Activated naive CD4-positive, alpha-beta T cell treated with anti-CD3 and anti-CD28 coated beads, Interleukin-2, amount 10 ng/mL, durations not matched to agents 7 days and 5 days (primary cell): ENCODE measurements at regions not wholly inside any gene's neighbourhood (a gene's known extent, or its start where the extent isn't known, plus 50 kb on each side); places are given as distances from the start of the nearest gene placed in this dataset.
"Not testable (repeated sequence)": the region's sequence is repeated elsewhere in the genome, so short reads cannot be mapped to it uniquely, and the experiment has no call there.

Source experiments
- CTCF ChIA-PET: fragments of 350-600 bp; sonication (Branson Sonifier 250); formaldehyde crosslinking; loops from one replicate; lab custom pipeline; 2021; ENCODE audit warnings: antibody characterized with exemption; lab: Charles Lee
- DNase-seq: peaks from one replicate; pipeline ENCODE4 v3.0.0-alpha.2; 2020
- H3K27ac Mint-ChIP-seq: one replicate; pipeline ENCODE4 v1.8.0; 2021; ENCODE audit warnings: mild to moderate bottlenecking, moderate library complexity, mixed read lengths
- H3K27me3 Mint-ChIP-seq: one replicate; pipeline ENCODE4 v1.8.0; 2021; ENCODE audit warnings: mild to moderate bottlenecking, mixed read lengths
- H3K36me3 Mint-ChIP-seq: one replicate; pipeline ENCODE4 v1.8.0; 2021; ENCODE audit warnings: mixed read lengths
- H3K4me1 Mint-ChIP-seq: one replicate; pipeline ENCODE4 v1.8.0; 2021; ENCODE audit warnings: mixed read lengths
- H3K4me3 Mint-ChIP-seq: one replicate; pipeline ENCODE4 v1.8.0; 2021; ENCODE audit warnings: mild to moderate bottlenecking, moderate library complexity, mixed read lengths
- H3K9me3 Mint-ChIP-seq: one replicate; pipeline ENCODE4 v1.8.0; 2021; ENCODE audit warnings: mixed read lengths

DNA sequence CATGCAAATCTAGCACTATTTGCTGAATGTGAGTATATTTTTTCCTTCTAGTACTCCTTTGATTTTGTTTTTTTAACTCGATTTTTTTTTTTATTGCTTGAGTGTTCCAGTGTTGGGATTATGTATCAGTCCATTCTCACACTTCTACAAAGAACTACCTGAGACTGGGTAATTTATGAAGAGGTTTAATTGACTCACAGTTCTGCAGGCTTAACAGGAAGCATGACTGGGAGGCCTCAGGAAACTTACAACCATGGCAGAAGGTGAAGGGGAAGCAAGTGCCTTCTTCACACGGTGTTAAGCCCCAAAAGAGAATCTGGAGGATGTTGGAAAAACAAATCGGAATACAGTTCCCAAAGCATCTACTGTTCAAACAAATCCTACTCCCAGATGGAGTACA, 69.1 kb downstream of the ZNF518B start:
- not testable (repeated sequence) for H3K36me3 Mint-ChIP-seq, H3K9me3 Mint-ChIP-seq, H3K27me3 Mint-ChIP-seq, H3K27ac Mint-ChIP-seq, DNase-seq, H3K4me3 Mint-ChIP-seq, H3K4me1 Mint-ChIP-seq
- CTCF ChIA-PET = interaction anchor here (0.6 kb wide), 1 partner anchor 227 kb away, joined by 4 read pairs; no protein-coding TSS in a partner anchor

DNA sequence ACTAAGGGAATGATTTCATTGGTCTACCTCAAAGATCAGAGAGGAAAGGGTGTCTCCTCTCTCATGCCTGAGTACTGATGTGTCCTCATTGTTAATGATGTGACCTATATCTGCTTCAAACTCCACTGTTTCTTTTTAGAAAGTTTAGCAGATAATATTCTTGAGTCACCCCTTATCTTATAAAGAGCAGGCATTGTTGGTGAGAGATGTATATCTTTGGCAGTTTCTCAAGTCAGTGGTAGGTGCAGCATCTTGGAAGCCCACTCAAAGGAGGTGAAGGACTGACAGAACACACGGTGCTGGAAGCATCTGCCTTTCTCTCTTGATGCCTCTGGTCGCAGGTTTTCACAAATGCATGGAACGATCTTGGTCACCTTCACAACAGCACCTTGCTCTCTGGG, 71.2 kb downstream of the ZNF518B start:
- CTCF ChIA-PET = no interaction called here
- H3K4me1 Mint-ChIP-seq = no peaks in the 10 kb centered on the region
- H3K36me3 Mint-ChIP-seq = no peaks in the 10 kb centered on the region
- no peak for DNase-seq
- no peak overlapping the region for H3K27ac Mint-ChIP-seq
- H3K27me3 Mint-ChIP-seq = peaks cover 3% of the 10 kb centered on the region
- H3K4me3 Mint-ChIP-seq = no peak overlapping the region
- no peaks in the 10 kb centered on the region for H3K9me3 Mint-ChIP-seq

DNA sequence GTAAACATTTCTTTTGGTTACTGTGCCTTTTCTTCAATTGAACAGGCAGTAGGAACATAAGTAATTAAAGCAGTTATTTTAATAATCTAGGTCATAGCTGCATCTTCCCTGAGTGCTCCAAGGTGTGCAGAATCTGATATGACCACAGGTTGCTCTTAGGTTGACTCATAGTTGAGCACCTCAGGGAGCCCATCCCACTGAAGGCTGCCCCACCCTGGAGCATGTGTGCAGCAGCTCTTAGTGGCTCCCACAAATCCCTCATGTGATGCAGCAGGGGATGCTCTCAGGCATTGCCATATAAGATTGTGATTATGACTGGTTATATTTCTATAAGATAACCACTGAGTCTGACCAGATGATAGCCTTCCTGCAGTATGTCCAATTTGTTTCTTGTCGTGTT, 72.3 kb downstream of the ZNF518B start:
- H3K9me3 Mint-ChIP-seq = no peaks in the 10 kb centered on the region
- peaks cover 3% of the 10 kb centered on the region for H3K27me3 Mint-ChIP-seq
- H3K27ac Mint-ChIP-seq = no peak overlapping the region
- no peaks in the 10 kb centered on the region for H3K36me3 Mint-ChIP-seq
- CTCF ChIA-PET = no interaction called here
- DNase-seq = no peak
- H3K4me1 Mint-ChIP-seq = no peaks in the 10 kb centered on the region
- H3K4me3 Mint-ChIP-seq = no peak overlapping the region

DNA sequence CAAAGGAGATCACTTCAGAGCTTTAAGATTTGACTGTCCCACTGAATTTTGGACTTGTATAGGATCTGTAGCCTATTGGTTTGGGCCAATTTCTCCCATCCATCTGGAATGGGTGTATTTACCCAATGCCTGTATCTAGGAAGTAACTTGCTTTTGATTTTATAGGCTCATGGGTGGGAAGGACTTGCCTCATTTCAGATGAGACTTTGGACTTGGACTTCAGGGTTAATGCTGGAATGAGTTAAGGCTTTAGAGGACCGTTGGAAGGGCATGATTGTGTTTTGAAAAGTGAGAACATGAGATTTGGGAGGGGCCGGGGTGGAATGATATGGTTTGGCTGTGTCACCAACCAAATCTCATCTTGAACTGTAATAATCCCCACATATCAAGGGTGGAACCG, 73.8 kb downstream of the ZNF518B start:
- Mint-ChIP-seq H3K4me3 (no peak overlapping the region), H3K27ac (no peak overlapping the region), H3K36me3 (no peaks in the 10 kb centered on the region), H3K4me1 (no peaks in the 10 kb centered on the region), H3K9me3 (no peaks in the 10 kb centered on the region), H3K27me3 (peaks cover 3% of the 10 kb centered on the region)
- DNase-seq = no peak
- CTCF ChIA-PET = no interaction called here

DNA sequence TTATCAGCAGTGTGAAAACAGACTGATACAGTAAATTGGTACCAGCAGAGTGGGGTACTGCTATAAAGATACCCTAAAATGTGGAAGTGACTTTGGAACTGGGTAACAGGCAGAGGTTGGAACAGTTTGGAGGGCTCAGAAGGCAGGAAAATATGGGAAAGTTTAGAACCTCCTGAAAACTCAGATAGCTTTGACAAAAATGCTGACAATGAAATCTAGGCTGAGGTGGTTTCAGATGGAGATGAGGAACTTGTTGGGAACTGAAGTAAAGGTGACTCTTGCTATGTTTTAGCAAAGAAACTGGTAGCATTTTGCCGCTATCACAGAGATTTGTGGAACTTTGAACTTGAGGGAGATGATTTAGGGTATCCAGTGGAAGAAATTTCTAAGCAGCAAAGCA, 75.1 kb downstream of the ZNF518B start:
- H3K27ac Mint-ChIP-seq, DNase-seq, CTCF ChIA-PET, H3K9me3 Mint-ChIP-seq, H3K36me3 Mint-ChIP-seq, H3K4me3 Mint-ChIP-seq, H3K4me1 Mint-ChIP-seq, H3K27me3 Mint-ChIP-seq: not testable (repeated sequence)

DNA sequence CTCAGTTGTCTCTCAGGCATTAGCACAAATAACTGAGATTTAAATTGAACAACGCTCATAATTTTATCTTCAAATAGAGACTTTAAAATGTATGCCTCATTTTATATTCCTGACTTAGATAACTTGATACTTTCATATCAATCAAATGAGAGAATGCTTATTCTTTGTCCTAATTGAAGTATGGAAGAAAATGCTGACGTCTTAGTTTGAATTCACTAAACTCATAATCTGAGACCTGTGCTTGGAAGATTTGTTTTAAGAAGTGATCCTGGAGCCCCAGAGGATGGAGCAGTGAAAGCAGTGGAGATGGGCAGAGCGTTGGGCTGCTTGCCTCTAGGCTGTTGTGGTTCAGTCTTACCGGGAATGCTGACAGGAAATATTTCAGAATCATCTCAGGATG, 76.1 kb downstream of the ZNF518B start:
- H3K4me1 Mint-ChIP-seq = no peaks in the 10 kb centered on the region
- H3K4me3 Mint-ChIP-seq = no peak overlapping the region
- no peak for DNase-seq
- CTCF ChIA-PET = no interaction called here
- H3K27ac Mint-ChIP-seq = no peak overlapping the region
- peaks cover 3% of the 10 kb centered on the region for H3K27me3 Mint-ChIP-seq
- no peaks in the 10 kb centered on the region for H3K9me3 Mint-ChIP-seq
- H3K36me3 Mint-ChIP-seq = no peaks in the 10 kb centered on the region

DNA sequence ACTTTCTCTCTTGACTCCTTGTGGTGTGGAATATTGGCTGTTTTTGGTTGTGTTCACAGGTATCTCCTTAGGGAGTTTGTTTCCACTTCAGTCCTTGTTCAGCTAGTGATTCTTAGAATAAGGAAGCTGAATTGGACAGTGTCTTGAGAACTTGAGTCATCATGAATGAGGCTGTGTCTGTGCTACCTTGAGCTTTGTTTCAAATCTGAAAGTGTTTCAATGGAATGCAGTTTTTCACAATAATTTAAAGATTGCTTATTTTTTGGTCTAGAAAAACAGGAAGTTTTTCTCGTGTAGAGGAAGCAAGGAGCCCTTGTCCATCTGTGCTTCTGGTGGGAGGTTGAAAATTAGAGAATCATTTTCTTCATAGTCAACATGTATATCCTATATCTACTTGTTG, 76.5 kb downstream of the ZNF518B start:
- no peak for DNase-seq
- Mint-ChIP-seq H3K27ac (no peak overlapping the region), H3K4me1 (no peaks in the 10 kb centered on the region), H3K36me3 (no peaks in the 10 kb centered on the region), H3K9me3 (no peaks in the 10 kb centered on the region), H3K4me3 (no peak overlapping the region), H3K27me3 (peaks cover 3% of the 10 kb centered on the region)
- CTCF ChIA-PET = no interaction called here

DNA sequence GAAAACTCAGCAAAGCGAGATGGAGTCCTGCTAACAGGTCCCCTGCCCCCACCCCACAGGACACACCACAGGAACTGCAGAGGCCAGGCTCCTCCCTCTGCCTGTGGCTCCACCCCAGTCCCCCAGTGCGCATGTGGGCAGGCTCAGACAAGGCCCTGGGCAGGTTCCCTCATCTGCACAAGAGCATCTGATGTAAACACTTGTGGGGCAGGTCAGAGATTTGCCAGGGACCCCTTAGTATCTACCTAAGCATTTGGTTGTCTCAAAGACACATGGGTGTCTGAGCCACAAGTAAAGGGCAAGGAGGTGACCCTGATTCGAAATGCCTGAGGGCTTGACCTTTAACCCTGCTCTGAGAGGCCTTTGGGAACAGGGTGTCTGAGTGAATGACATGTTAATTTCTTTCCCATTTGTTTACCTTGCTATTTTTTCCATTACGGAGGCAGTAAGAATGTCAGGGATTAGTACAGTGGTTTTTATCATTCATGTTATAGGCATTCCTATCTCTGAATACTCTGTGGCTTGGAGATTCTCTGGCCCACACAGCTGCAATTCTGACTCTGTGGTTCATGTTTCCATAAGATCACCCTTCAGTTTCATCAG, 85.3 kb downstream of the ZNF518B start:
- DNase-seq = no peak
- Mint-ChIP-seq H3K9me3 (no peaks in the 10 kb centered on the region), H3K27ac (no peak overlapping the region), H3K4me1 (no peaks in the 10 kb centered on the region), H3K27me3 (peaks cover 3% of the 10 kb centered on the region), H3K4me3 (no peak overlapping the region), H3K36me3 (no peaks in the 10 kb centered on the region)
- CTCF ChIA-PET = no interaction called here

DNA sequence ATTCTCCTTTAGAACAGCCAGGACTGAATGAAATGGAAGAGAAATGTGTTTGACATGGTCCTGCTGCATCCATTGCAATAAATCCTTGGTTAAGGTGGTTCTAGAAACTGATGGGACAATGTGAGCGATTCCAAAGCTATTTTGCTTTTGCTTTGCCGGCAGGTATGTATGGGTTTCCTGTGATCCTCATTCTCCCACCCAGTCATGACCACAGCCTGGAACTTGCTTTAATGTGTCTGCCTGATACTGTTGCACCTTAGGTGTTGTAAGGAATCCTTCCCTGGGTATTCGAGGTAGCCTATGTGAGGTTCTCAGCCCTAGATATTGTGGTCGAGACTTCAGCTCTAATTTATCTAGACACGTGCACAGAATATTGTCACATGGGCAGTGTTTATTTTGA, 86.1 kb downstream of the ZNF518B start:
- no peaks in the 10 kb centered on the region for H3K9me3 Mint-ChIP-seq
- H3K4me3 Mint-ChIP-seq = no peak overlapping the region
- no peak overlapping the region for H3K27ac Mint-ChIP-seq
- DNase-seq = no peak
- no peaks in the 10 kb centered on the region for H3K4me1 Mint-ChIP-seq
- CTCF ChIA-PET = no interaction called here
- no peaks in the 10 kb centered on the region for H3K36me3 Mint-ChIP-seq
- peaks cover 3% of the 10 kb centered on the region for H3K27me3 Mint-ChIP-seq

DNA sequence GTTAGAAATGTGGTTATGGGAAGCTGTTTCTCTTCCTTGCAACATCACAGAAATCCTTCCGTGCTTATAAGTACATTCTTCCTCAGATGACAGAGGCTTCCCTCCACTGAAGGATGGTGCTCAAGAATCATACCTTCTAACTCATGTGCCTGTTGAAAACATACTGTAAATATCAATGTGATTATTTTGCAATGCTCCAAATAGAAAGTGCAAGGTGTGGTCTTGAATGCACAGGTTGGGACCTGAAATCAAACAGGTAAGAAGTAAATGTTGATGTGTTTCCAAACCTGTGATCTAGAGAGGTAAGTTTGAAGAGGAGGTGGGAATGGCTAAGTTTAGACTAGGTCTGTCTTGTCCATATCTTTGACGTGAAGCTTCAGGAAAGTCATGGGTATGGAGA, 87.7 kb downstream of the ZNF518B start:
- Mint-ChIP-seq H3K4me3 (no peak overlapping the region), H3K27ac (no peak overlapping the region)

DNA sequence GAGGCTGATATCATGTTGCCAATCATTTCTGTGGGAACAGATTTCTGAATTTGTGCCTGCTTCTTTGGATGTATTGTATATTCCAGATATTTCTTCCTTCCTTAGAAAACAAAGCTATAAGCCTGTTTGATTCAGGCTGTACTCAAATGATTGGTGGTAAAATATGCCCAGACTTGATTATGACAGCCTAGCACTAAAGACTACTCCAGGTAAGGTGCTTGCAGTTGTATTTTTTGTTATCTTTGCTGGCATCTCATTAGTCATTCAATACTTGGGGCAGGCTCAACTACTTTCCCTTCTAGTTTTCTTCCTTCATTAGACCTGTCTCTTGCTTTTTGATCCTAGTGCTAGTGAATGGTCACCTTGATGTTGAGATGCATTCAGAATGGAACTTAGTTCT, 90.6 kb downstream of the ZNF518B start:
- Mint-ChIP-seq H3K4me3 (no peak overlapping the region), H3K27me3 (peaks cover 4% of the 10 kb centered on the region), H3K4me1 (no peaks in the 10 kb centered on the region), H3K9me3 (no peaks in the 10 kb centered on the region), H3K27ac (no peak overlapping the region), H3K36me3 (no peaks in the 10 kb centered on the region)
- no peak for DNase-seq
- CTCF ChIA-PET = no interaction called here

More for the DNA sequence above, 87.7 kb downstream of the ZNF518B start:
- no peak for DNase-seq
- CTCF ChIA-PET = no interaction called here
- H3K36me3 Mint-ChIP-seq = no peaks in the 10 kb centered on the region
- H3K9me3 Mint-ChIP-seq = no peaks in the 10 kb centered on the region
- H3K4me1 Mint-ChIP-seq = no peaks in the 10 kb centered on the region
- peaks cover 1% of the 10 kb centered on the region for H3K27me3 Mint-ChIP-seq

DNA sequence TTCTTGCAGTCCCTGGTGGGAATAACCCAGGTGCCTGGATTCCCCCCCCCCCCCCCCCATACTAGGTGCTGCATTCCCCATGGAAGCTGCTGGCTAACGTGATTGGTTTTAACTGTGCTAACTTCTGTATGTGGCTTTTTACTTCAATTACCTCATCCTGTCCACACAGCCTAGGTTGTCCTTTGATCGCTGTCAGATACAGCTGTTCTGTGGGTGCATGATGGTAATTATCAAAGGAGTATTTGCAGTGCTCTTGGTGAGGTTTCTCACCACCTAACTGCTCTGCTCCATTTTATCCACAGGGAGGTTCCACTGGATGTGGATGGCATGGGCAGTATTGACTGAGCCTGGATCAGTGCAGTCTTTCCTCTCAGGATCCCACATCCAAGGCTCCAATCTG, 93.0 kb downstream of the ZNF518B start:
- Mint-ChIP-seq H3K4me1 (no peaks in the 10 kb centered on the region), H3K27ac (no peak overlapping the region), H3K9me3 (no peaks in the 10 kb centered on the region), H3K36me3 (no peaks in the 10 kb centered on the region), H3K27me3 (peaks cover 4% of the 10 kb centered on the region), H3K4me3 (no peak overlapping the region)
- no peak for DNase-seq
- CTCF ChIA-PET = no interaction called here

DNA sequence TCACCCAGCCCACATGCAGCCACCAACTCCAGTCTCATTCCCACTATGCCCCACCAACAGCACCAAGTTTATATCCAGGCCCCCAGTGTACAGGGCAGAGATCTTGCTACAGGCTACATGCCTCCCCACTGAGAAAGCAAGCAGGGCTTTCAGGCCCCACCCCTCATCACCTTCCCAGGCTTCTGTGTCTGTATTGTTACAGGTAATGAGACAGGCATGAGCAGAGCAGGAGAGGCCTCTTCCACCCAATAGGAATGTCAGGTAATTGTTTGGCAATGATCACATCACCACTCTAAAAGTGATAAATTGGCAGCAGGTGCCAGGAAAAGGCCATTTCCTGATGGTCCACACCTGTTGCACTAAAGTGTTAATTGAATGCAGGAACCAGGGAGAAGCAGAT, 102.5 kb downstream of the ZNF518B start:
- CTCF ChIA-PET = no interaction called here
- DNase-seq = no peak
- no peak overlapping the region for H3K4me3 Mint-ChIP-seq
- peaks cover 14% of the 10 kb centered on the region for H3K27me3 Mint-ChIP-seq
- H3K9me3 Mint-ChIP-seq = no peaks in the 10 kb centered on the region
- H3K27ac Mint-ChIP-seq = no peak overlapping the region
- H3K4me1 Mint-ChIP-seq = no peaks in the 10 kb centered on the region
- H3K36me3 Mint-ChIP-seq = no peaks in the 10 kb centered on the region

DNA sequence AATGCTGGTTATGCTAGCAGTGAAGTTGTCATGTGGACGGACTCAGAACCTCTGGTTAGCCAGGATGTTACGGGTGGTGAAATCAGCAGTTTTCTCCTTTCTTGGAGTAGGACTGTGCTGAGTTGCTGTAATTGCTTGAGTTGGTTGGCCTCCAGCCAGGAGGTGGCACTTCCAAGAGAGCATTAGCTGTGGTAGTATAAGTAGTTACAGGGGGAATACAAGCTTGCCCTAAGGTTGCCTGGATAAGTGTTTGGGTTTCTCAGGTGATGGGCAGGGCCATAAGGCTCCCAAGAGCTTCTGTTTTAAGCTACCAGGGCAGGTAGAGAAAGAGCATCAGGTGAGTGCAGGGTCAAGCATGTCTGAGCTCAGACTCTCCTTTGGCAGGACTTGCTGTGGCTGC, 103.0 kb downstream of the ZNF518B start:
- no peaks in the 10 kb centered on the region for H3K36me3 Mint-ChIP-seq
- no peaks in the 10 kb centered on the region for H3K4me1 Mint-ChIP-seq
- CTCF ChIA-PET = no interaction called here
- H3K4me3 Mint-ChIP-seq = no peak overlapping the region
- DNase-seq = no peak
- H3K9me3 Mint-ChIP-seq = no peaks in the 10 kb centered on the region
- no peak overlapping the region for H3K27ac Mint-ChIP-seq
- peaks cover 14% of the 10 kb centered on the region for H3K27me3 Mint-ChIP-seq

DNA sequence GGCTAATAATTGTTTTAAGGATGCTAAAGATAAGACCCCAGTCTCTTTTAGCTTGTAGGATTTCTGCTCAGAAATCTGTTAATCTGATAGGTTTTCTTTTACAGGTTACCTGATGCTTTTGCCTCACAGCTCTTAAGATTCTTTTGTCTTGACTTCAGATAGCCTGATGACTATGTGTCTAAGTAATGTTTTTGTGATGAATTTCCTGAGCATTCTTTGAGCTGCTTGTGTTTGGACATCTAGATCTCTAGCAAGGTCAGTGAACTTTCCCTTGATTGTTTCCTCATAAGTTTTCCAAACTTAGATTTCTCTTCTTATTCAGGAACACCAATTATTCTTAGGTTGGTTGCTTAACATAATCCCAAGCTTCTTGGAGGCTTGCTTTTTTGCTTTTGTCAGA, 104.1 kb downstream of the ZNF518B start:
- H3K4me3 Mint-ChIP-seq = no peak overlapping the region
- no peaks in the 10 kb centered on the region for H3K4me1 Mint-ChIP-seq
- CTCF ChIA-PET = no interaction called here
- no peaks in the 10 kb centered on the region for H3K9me3 Mint-ChIP-seq
- H3K27ac Mint-ChIP-seq = no peak overlapping the region
- no peak for DNase-seq
- no peaks in the 10 kb centered on the region for H3K36me3 Mint-ChIP-seq
- peaks cover 14% of the 10 kb centered on the region for H3K27me3 Mint-ChIP-seq

DNA sequence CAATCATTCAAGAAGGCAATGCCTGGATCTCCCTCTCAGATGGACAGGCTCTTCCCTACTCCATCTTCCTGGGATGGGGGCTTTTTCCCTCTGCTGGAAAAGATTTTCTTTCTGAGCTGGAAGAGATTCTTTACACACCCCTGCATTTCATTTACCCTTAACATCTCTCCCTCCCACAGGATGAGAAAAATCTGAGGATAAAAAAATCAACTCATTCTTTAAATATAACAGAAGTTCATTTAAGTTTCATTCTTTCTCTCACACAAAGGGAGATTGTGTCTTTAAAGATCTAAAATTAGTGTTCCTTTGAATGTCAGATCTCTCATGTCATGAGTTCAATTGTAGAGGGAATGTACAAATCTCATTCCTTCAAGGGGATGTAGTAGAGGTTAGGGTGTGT, 109.0 kb downstream of the ZNF518B start:
- CTCF ChIA-PET = no interaction called here
- Mint-ChIP-seq H3K27ac (no peak overlapping the region), H3K9me3 (no peaks in the 10 kb centered on the region), H3K4me3 (no peak overlapping the region), H3K36me3 (no peaks in the 10 kb centered on the region), H3K4me1 (no peaks in the 10 kb centered on the region), H3K27me3 (peaks cover 6% of the 10 kb centered on the region)
- DNase-seq = no peak
